ENCODE measurements at regions not wholly inside any gene's neighbourhood (a gene's known extent, or its start where the extent isn't known, plus 50 kb on each side); places are given as distances from the start of the nearest gene placed in this dataset.

DNA sequence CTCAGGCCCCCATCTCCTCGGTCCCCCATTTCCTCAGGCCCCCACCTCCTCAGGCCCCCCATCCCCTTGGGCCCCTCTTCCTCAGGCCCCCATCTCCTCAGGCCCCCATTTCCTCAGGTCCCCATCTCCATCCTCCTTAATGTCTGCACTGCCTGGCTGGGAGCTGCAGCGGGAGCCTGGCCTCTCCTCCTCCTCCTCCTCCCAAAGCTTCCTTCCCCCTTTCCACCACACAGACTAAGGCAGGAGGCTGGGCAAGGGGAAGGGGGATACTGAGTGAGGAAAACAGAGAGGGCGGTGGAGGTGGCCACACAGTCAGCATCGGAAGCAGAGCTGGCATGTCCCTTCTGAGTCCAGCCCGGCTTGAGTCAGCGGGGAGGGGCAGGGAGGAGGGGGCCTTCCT is 122.6 kb upstream of the RPS6KA2 start:
- DNase-seq: no peak

DNA sequence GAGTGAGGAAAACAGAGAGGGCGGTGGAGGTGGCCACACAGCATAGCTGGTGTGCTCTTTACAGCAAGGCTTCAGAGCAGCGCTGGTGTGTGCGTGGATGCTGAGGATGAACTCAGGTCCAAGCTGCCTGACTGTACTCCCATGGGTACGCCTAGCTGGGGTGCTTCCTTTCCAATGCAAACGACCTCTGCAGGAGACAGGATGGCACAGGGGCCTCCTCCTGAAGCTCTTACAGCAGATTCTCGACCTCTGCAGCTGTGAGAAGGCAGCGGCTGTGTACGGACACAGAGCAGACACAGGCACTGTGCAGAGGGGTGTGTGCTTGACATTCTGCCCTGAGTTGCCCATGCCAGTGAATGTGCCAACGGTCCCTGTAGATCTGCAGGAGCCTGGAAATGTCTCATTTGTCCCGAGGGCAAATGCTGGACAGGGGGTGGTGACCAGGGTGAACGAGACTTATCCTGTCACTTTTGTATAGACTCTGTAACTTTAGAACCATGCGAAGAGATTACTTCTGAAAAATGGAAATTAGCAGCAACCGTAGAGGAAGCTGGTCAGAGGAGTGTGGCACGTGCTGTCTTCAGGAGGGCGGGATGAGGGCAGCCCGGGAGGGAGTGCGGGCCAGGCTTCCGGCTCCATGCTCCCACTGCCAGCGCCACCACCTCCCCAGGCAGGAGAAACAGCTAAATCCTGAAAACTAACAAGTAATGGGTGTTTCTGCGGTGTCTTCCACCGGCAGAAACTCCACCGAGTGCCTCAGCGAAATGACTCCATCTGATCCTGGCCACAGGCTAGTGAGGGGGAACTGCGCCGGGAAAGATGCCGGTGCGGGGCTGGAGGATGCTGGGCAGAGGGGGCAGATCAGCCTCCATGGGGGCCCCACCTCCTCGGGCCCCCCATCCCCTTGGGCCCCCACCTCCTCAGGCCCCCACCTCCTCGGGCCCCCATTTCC is 120.9 kb upstream of the RPS6KA2 start:
- DNase-seq: no peak

DNA sequence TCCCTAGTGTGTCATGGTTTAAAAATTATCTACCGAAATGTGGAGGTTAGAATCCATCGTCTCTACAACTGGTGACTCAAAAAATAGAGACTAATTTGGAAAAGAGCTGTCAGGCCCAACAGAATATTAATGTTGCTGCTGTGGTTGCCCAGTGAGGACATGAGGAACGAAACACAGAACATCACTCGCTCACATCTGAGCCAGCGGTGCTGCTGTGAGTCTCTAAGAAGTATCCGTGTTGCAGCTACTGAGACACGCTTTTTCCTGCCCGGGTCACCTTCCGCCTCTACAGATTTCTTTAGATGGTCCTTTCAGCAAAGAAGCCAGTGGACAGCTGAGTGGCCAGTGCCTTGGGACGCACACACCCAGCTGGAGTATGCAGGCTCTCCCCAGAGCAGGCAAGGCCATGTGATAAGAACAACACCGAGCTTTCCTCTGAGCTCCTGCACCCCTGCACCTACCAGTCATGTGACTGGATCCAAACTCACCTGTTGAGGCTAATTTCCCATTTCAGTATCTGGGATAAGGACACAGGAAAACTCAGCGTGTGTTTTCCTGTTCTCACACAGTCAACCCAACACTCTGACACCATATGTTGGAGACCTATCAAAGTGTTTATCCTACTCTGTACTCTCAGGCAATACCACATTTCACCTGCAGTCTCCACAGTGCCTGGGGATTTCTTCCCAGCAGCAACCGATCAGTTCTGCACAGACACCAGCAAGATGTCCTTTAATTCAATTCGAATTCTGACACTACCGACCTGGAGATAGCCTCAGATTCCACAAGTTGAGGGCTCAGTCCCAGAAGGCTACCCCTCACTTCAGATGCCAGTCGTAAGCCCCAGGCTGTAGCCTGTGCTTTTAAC is 119.0 kb upstream of the RPS6KA2 start:
- DNase-seq: no peak

GRCh38 chr6:166744223-166745134 is 117.4 kb upstream of the RPS6KA2 start:
- DNase-seq: no peak

DNA sequence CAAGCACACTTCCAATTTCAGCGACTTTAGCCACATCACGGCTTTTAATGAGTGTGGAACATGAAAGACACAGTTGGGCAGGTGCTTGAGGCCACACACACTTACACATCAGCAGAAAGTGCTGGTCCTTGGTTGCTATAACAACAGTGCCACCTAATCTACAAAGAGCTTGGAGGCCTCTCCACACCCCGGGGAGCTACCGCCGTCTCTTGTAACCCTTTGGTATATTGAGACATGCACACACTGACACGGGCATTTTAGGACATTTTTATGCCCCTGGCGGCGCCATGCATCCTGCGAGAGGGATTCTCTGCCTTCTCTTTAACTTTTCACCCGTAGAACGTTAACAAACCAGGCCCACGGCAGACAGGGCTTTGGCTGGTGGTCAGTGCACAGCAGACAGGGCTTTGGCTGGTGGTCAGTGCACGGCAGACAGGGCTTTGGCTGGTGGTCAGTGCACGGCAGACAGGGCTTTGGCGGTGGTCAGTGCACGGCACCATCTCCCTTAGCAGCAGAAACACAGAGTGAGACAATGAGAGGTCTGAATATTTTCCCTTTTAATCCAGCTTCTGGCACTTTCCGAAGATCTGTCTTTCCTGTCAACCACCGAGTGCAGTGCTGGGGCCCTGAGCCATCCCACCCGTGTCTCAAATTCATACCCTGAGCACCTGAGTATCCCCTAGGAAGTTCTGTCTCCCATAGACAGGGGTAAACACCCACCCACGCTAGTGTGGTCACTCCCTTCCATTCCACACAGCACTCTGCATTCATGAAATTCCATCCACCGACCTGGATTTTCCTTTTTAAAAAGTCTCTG is 116.6 kb upstream of the RPS6KA2 start:
- DNase-seq: no peak

GRCh38 chr6:166742981-166743380 is 115.9 kb upstream of the RPS6KA2 start:
- no peak for DNase-seq

DNA sequence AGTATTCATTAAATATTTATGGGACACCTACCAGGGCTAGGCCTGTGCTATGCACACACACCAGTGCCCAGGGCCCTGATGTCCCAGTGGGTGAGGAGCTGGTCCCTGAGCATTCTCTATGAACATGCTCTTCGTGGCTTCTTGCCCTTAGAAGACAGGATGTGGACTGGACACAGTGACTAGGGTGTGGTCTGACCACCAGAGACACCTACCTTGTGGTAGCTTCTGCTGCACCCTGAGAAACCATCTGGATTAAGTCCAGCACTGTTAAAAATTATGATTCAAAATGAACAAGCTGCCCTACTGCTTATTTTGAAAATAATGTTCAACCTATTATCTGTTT is 112.9 kb upstream of the RPS6KA2 start:
- DNase-seq: no peak

GRCh38 chr6:166739117-166739975 is 112.3 kb upstream of the RPS6KA2 start:
- DNase-seq: no peak

GRCh38 chr6:166738386-166739116 is 111.5 kb upstream of the RPS6KA2 start:
- DNase-seq: no peak

- no peak for DNase-seq
Measured at GRCh38 chr6:166737261-166737660, 110.2 kb upstream of the RPS6KA2 start.

DNA sequence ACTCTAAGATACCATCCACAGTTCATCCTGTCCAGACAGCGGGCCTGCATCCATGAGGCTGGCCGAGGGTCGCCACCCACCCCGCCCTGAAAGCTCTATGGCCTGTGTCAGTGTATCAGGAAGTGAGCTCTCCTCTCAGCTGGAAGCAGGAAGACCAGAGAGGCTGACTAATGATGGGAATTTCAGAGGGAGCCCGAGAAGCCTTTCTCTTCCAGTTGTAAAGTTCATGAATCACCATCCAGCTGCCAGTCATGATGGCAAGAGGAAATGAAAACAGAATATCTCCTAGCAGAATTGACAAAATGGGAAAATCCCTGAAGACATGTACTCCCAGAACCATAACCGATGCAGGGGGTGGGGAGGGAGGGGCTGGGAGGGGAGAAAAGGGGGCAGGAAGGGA is 109.6 kb upstream of the RPS6KA2 start:
- no peak for DNase-seq

DNA sequence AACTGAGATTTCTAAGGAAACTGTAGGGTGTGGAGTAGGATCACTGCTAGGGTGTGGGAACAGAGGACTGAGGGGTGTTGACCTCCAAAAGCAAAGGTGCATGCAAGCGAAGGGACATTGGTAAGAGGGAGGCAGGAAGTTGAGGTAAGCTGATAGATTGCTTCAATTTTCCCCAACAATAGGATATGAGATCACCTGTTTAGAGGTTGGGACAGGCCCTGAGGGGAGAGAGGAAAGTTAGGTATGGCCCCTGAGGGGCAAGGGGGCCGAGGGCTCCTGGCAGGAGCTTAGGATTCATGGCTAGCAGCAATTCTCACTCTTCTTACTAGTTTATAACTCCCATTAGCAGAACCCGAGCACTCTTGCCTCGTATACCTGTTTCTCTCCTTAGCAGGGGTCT is 106.8 kb upstream of the RPS6KA2 start:
- no peak for DNase-seq

DNA sequence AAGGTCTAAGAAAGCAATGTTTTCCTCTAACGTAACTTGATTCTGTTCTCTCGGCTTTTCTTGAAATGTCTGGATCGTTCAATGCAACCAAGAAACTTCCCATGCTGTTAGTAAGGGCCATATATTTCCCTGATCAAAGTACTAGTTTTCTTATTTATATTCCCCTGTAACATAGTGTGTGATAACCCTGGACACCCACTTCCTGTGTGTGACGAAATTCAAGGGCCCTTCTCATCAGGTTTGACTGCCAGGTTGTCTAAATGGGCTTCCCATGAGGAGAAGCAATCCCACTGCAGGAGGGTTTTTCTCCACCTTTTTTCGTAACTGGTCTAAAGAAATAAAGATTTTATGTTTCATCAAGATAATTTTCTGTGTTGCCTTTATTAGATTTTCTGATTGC is 102.6 kb upstream of the RPS6KA2 start:
- DNase-seq: no peak

DNA sequence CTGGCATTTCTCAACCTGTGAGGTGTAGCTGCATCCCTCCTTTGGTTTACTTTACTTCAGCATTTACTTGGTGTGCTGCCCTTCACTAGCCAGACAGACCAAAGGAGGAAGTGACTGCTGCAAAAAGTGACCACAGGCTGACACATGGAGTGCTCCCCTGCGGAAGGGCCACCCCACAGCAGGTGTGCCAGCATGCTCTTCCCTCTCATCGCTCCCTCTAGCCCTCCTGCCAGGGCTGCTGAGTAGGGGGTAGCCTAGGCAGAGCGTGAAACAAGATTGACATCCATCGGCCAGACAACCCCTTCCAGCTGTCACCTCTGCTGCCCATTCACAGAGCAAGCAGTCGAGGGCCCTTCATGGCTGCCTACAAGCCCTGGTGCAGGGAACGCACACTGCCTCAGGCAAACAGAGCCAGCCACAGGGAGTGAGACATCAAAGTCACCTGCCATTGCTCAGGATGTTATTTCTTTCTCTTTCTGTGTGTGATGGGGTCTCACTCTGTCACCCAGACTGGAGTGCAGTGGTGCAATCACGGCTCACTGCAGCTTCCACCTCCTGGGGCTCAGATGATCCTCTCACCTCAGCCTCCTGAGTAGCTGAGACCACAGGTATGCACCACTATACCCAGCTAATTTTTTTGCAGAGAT is 102.0 kb upstream of the RPS6KA2 start:
- DNase-seq: no peak

DNA sequence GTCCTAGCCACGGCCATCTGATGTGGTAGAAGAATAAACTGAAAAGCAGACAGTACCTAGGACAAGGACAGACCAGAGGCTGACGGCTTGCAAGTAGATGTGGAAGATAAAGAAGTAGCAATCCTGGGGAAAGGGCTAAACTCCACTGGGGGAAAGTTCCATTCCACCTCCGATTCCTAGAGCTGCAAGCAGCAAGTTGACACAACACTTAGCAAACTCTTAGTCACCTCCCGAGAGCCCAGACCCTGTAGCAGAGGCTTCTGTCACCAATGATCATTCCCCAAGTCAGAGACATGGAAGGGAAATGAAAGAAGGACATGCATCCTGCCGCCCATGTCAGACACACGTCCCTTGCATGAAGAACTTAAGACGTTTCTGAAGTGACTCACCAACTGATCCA is 99.2 kb upstream of the RPS6KA2 start:
- no peak for DNase-seq

GRCh38 chr6:166725571-166725970 is 98.5 kb upstream of the RPS6KA2 start:
- no peak for DNase-seq

DNA sequence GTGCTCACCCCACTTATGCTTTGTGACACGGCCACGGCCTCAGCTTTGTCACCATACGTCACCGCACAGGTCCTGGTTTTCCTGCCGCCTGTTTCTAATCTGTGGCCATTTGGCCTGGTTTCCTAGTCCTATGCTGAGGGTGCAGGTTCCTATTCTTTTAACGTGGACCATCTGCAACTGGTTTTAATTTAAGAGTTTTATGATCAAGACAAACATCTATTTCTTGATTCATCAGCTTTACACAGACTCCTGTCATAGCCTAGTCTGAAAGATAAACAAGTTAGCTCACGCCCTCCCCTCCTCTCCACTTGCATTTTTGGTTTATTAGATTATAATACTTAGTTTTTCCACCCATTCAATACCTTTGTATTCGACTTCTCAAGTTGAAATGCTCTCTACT is 97.5 kb upstream of the RPS6KA2 start:
- DNase-seq: no peak

- no peak for DNase-seq
Measured at GRCh38 chr6:166722785-166723184, 95.7 kb upstream of the RPS6KA2 start.

DNA sequence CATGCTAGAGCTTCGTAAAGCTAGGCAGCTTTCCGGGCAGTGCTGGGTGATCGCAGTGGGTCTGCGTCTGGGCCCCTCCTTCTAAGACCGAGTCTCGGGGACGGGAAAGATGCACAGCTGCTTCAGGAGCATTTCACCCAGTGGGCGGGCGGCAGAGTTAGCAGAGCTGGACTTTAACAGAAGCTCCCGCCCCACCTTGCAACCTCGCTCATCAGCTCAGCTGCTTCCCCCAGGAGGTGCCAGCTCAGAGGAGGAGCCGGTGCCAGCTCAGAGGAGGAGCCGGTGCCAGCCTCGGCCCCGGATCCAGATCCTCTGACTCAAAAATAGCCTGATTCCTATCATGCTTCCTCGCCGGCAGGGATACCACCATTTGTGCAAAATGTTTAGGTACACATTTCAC is 94.5 kb upstream of the RPS6KA2 start:
- DNase-seq: no peak

DNA sequence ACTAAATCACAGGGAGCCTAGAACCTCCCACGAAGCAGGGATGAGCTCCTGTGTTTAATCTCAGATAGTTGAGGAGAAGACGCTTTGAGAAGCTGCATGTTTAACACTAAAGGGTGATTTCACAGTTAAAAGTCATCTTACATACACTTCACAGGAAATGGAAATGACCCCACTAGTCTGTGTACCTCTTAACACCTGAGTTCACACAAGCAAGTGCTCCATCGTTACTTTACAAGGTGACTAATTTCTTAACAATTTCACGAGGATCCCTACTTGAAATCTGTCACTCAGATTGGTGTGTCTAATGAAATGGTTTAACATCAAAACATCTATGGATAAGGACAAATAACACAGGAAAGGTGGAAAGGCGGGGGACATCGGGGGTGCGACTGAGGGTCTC is 93.8 kb upstream of the RPS6KA2 start:
- DNase-seq: no peak
